GM18507 (cell line): ENCODE measurements at regions not wholly inside any gene's neighbourhood (a gene's known extent, or its start where the extent isn't known, plus 50 kb on each side); places are given as distances from the start of the nearest gene placed in this dataset.
"Not testable (repeated sequence)": the region's sequence is repeated elsewhere in the genome, so short reads cannot be mapped to it uniquely, and the experiment has no call there.

Experiments
- DNase-seq: peaks from one replicate; pipeline ENCODE4 v3.0.0; 2011; ENCODE audit warnings: low read depth; ENCODE audit not compliant: insufficient read length; ENCODE audit errors: extremely low spot score
- FAIRE-seq: peaks from 2 replicates; lab custom pipeline; 2011; peaks lifted over from hg19 to GRCh38; lab: Jason Lieb, UNC

GRCh38 chr13:65985612-65986011, 1244.5 kb downstream of the PCDH9 start:
- DNase-seq (no peak), FAIRE-seq (no peak)

GRCh38 chr13:65977525-65977924, 1252.6 kb downstream of the PCDH9 start:
- FAIRE-seq (no peak), DNase-seq (no peak)

- FAIRE-seq (no peak), DNase-seq (no peak)
Measured at GRCh38 chr13:65971541-65971940, 1258.6 kb downstream of the PCDH9 start.

GRCh38 chr13:65966991-65967451, 1263.1 kb downstream of the PCDH9 start:
- FAIRE-seq, result no peak
- no peak for DNase-seq

- no peak for FAIRE-seq
Measured at GRCh38 chr13:65965501-65965900, 1264.6 kb downstream of the PCDH9 start.

GRCh38 chr13:65964672-65965071, 1265.5 kb downstream of the PCDH9 start:
- FAIRE-seq (no peak), DNase-seq (no peak)

More at GRCh38 chr13:65965501-65965900, 1264.6 kb downstream of the PCDH9 start:
- no peak for DNase-seq

- DNase-seq, result no peak
- no peak for FAIRE-seq
Measured at GRCh38 chr13:65959305-65959704, 1270.8 kb downstream of the PCDH9 start.

GRCh38 chr13:65946387-65946786, 1283.7 kb downstream of the PCDH9 start:
- DNase-seq, result no peak
- no peak for FAIRE-seq

GRCh38 chr13:65943708-65944107, 1286.4 kb downstream of the PCDH9 start:
- FAIRE-seq, result no peak
- no peak for DNase-seq

- DNase-seq, result no peak
Measured at GRCh38 chr13:65943024-65943423, 1287.1 kb downstream of the PCDH9 start.

GRCh38 chr13:65940720-65941119, 1289.4 kb downstream of the PCDH9 start:
- FAIRE-seq (no peak), DNase-seq (no peak)

More at GRCh38 chr13:65943024-65943423, 1287.1 kb downstream of the PCDH9 start:
- FAIRE-seq, result no peak

- FAIRE-seq, result no peak
- no peak for DNase-seq
Measured at GRCh38 chr13:65937251-65937650, 1292.9 kb downstream of the PCDH9 start.

- FAIRE-seq (no peak), DNase-seq (no peak)
Measured at GRCh38 chr13:65936249-65936648, 1293.9 kb downstream of the PCDH9 start.

GRCh38 chr13:65932587-65933239, 1297.4 kb downstream of the PCDH9 start:
- DNase-seq (no peak), FAIRE-seq (no peak)

GRCh38 chr13:65932013-65932412, 1298.1 kb downstream of the PCDH9 start:
- no peak for FAIRE-seq

GRCh38 chr13:65929436-65929835, 1300.7 kb downstream of the PCDH9 start:
- no peak for DNase-seq
- FAIRE-seq, result no peak

More at GRCh38 chr13:65932013-65932412, 1298.1 kb downstream of the PCDH9 start:
- no peak for DNase-seq

- FAIRE-seq, result no peak
- no peak for DNase-seq
Measured at GRCh38 chr13:65926750-65927171, 1303.4 kb downstream of the PCDH9 start.

- not testable (repeated sequence) for FAIRE-seq, DNase-seq
Measured at GRCh38 chr13:65922846-65923245, 1307.3 kb downstream of the PCDH9 start.

- DNase-seq (no peak), FAIRE-seq (no peak)
Measured at GRCh38 chr13:65921933-65922332, 1308.2 kb downstream of the PCDH9 start.

- DNase-seq, result no peak
- no peak for FAIRE-seq
Measured at GRCh38 chr13:65917731-65918130, 1312.4 kb downstream of the PCDH9 start.

- no peak for FAIRE-seq
Measured at GRCh38 chr13:65915195-65915594, 1314.9 kb downstream of the PCDH9 start.

More at GRCh38 chr13:65915195-65915594, 1314.9 kb downstream of the PCDH9 start:
- DNase-seq, result no peak
